Smooth muscle cell (in vitro differentiated cells): ENCODE measurements at regions not wholly inside any gene's neighbourhood (a gene's known extent, or its start where the extent isn't known, plus 50 kb on each side); places are given as distances from the start of the nearest gene placed in this dataset.

Experiments used
- DNase-seq: peaks from one replicate; lab custom pipeline; 2025; ENCODE audit not compliant: unreplicated experiment; lab: John Stamatoyannopoulos, UW
- H2AFZ ChIP-seq: fragments of 200-600 bp; sonication (generic); 2 replicates; pipeline ENCODE4 v1.6.0; 2016; ENCODE audit warnings: antibody characterized with exemption, low read depth, mild to moderate bottlenecking
- H3F3A ChIP-seq: fragments of 200-600 bp; sonication (generic); 2 replicates; pipeline ENCODE4 v1.6.0; 2017; ENCODE audit warnings: antibody characterized with exemption, low read depth
- H3K27ac ChIP-seq: fragments of 200-600 bp; sonication (generic); 2 replicates; pipeline ENCODE4 v1.5.1; 2016; ENCODE audit warnings: low read depth, mild to moderate bottlenecking
- H3K27me3 ChIP-seq: fragments of 200-600 bp; sonication (generic); 2 replicates; pipeline ENCODE4 v1.6.1; 2016; ENCODE audit warnings: low read depth, mild to moderate bottlenecking
- H3K36me3 ChIP-seq: fragments of 200-600 bp; sonication (generic); 2 replicates; pipeline ENCODE4 v1.5.1; 2016; ENCODE audit warnings: low read depth
- H3K4me1 ChIP-seq: fragments of 200-600 bp; sonication (generic); 2 replicates; pipeline ENCODE4 v1.5.1; 2016; ENCODE audit warnings: low read depth
- H3K4me2 ChIP-seq: fragments of 200-600 bp; sonication (generic); 2 replicates; pipeline ENCODE4 v1.6.0; 2016; ENCODE audit warnings: mild to moderate bottlenecking
- H3K4me3 ChIP-seq: fragments of 200-600 bp; sonication (generic); 2 replicates; pipeline ENCODE4 v1.5.1; 2016; ENCODE audit warnings: mild to moderate bottlenecking
- H3K79me2 ChIP-seq: fragments of 200-600 bp; sonication (generic); 2 replicates; pipeline ENCODE4 v1.6.0; 2016; ENCODE audit warnings: low read depth, mild to moderate bottlenecking
- H3K9ac ChIP-seq: fragments of 200-600 bp; sonication (generic); 2 replicates; pipeline ENCODE4 v1.6.0; 2016; ENCODE audit warnings: low read depth
- H3K9me3 ChIP-seq: fragments of 200-600 bp; sonication (generic); replicated peaks from 2 replicates; pipeline ENCODE4 v1.5.1; 2016; ENCODE audit warnings: low read depth
- H4K20me1 ChIP-seq: fragments of 200-600 bp; sonication (generic); 2 replicates; pipeline ENCODE4 v1.6.0; 2016; ENCODE audit warnings: low read depth
- CTCF ChIP-seq: fragments of 200-600 bp; sonication (generic); IDR thresholded peaks from 2 replicates; pipeline ENCODE4 v1.5.1; 2017; ENCODE audit warnings: borderline replicate concordance, mild to moderate bottlenecking, antibody characterized with exemption; ENCODE audit not compliant: insufficient read depth, poor library complexity, severe bottlenecking
- WGBS: methylation state at CpG from one replicate; pipeline ENCODE4 v1.1.7; 2016; ENCODE audit warnings: low lambda C conversion rate; 5-methylcytosine and 5-hydroxymethylcytosine counted together

DNA sequence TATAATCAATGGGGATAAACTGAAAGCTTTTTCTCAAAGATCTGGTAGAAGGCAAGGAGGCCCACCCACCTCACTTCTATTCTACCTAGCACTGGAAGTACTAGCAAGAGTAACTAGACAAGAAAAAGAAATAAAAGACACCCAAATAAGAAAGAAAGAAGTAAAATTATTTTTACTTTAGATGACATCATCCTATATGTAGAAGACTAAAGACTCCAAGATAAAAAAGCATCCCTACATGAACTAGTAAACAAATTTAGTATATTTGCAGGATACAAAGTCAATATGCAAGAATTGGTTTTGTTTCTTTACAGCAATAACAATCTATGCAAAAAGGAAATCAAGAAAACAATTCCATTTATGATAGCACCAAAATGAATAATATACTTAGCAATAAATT lies 201.5 kb upstream of the KIRREL3 start:
- H4K20me1 ChIP-seq: no peaks in the 10 kb centered on the region
- no peaks in the 10 kb centered on the region for H3K79me2 ChIP-seq
- H3F3A ChIP-seq: no peaks in the 10 kb centered on the region
- no peaks in the 10 kb centered on the region for H3K36me3 ChIP-seq
- no peak overlapping the region for H3K4me3 ChIP-seq
- no peak overlapping the region for H3K4me2 ChIP-seq
- H3K27me3 ChIP-seq: no peaks in the 10 kb centered on the region
- H3K27ac ChIP-seq: no peak overlapping the region
- no peak overlapping the region for H3K9ac ChIP-seq
- no peak for DNase-seq
- no peak for TF ChIP-seq CTCF
- H2AFZ ChIP-seq: no peak overlapping the region
- H3K4me1 ChIP-seq: no peaks in the 10 kb centered on the region
- H3K9me3 ChIP-seq: no peaks in the 10 kb centered on the region

DNA sequence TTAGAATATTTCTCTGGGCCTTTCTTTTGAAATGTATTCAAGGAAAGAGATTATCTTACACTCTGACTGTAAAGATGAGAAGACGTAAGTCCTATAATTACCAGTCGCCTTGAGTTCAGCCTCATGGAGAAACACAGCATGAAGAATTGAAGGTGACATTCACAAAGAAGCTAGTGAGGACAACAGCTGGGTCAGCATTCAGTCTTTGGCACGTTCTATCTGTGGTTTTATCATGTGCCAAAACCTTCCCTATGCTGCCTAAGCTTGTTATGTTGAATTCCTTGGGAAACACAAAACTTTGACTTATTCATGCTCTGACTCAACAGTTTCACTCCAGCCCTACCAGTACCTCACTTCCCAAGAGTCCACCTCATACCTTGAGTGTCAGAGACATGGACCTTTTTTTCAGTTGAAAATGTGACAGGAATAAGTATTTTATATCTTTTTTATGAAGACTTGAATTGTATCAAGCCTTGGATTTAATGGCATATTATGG lies 198.8 kb upstream of the KIRREL3 start:
- no peak overlapping the region for H3K4me2 ChIP-seq
- no peaks in the 10 kb centered on the region for H3K27me3 ChIP-seq
- H3F3A ChIP-seq: no peaks in the 10 kb centered on the region
- no peaks in the 10 kb centered on the region for H4K20me1 ChIP-seq
- H3K27ac ChIP-seq: no peak overlapping the region
- WGBS: 80% methylated on average over 3 of the region's 3 CpGs
- H3K79me2 ChIP-seq: no peaks in the 10 kb centered on the region
- no peaks in the 10 kb centered on the region for H3K9me3 ChIP-seq
- no peak overlapping the region for H3K4me3 ChIP-seq
- TF ChIP-seq CTCF: no peak
- H3K9ac ChIP-seq: no peak overlapping the region
- no peak for DNase-seq
- no peak overlapping the region for H2AFZ ChIP-seq
- H3K36me3 ChIP-seq: no peaks in the 10 kb centered on the region
- no peaks in the 10 kb centered on the region for H3K4me1 ChIP-seq

DNA sequence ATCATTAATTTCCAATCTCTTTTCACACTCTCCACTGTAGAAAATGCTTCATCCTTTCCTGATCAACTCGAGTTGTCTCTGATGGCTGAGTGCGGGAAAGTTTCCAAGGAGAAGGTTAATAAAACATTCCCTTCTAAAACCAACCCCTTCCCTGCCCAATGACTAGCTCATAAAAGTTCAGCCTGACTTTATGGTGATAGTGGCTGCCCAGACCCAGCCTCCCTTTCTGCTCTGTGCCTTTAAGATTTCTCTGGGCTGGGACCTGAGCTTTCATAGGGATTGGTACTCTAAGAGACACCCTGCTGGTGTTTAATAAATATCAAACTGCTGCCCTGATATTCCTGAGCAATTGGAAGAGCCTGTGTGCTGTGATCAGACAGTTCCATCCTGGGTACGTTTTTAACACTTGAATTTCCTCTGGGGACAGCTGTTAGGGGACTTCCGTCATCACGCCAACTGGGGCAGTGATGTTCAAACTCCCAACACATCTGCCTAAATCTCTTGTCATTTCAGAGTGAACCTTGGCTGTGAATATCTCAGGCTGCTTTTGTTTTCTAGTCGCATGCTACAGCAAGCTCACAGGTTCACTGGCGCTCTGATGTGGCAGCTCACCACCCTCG lies 195.0 kb upstream of the KIRREL3 start:
- Histone ChIP-seq H3F3A (no peaks in the 10 kb centered on the region), H3K27ac (no peak overlapping the region), H3K9me3 (no peaks in the 10 kb centered on the region), H3K27me3 (no peaks in the 10 kb centered on the region), H3K79me2 (no peaks in the 10 kb centered on the region), H3K36me3 (no peaks in the 10 kb centered on the region), H2AFZ (no peak overlapping the region), H4K20me1 (no peaks in the 10 kb centered on the region), H3K4me3 (no peak overlapping the region), H3K4me2 (no peak overlapping the region), H3K9ac (no peak overlapping the region), H3K4me1 (no peaks in the 10 kb centered on the region)
- no peak for DNase-seq
- TF ChIP-seq CTCF: no peak
- WGBS: 67% methylated on average over 8 of the region's 8 CpGs

- H3K4me1 ChIP-seq: no peaks in the 10 kb centered on the region
- no peak for TF ChIP-seq CTCF
- H3K4me3 ChIP-seq: no peak overlapping the region
- H3K27ac ChIP-seq: no peak overlapping the region
- no peak overlapping the region for H2AFZ ChIP-seq
- no peaks in the 10 kb centered on the region for H3F3A ChIP-seq
- WGBS: 53% methylated on average over 7 of the region's 7 CpGs
- H3K4me2 ChIP-seq: no peak overlapping the region
- no peaks in the 10 kb centered on the region for H3K79me2 ChIP-seq
- no peaks in the 10 kb centered on the region for H4K20me1 ChIP-seq
- no peaks in the 10 kb centered on the region for H3K9me3 ChIP-seq
- no peaks in the 10 kb centered on the region for H3K27me3 ChIP-seq
- no peak for DNase-seq
- H3K36me3 ChIP-seq: no peaks in the 10 kb centered on the region
- H3K9ac ChIP-seq: no peak overlapping the region
Observed at GRCh38 chr11:127194521-127194920, 194.0 kb upstream of the KIRREL3 start.
